OCI-LY1 (cell line): ENCODE measurements at regions not wholly inside any gene's neighbourhood (a gene's known extent, or its start where the extent isn't known, plus 50 kb on each side); places are given as distances from the start of the nearest gene placed in this dataset.

Experiments used
- H2AFZ ChIP-seq: fragments of 200-600 bp; sonication (generic), shearing (Covaris generic); 2 replicates; pipeline ENCODE4 v1.6.0; 2014; ENCODE audit warnings: antibody characterized with exemption, mild to moderate bottlenecking, low read length
- H3F3A ChIP-seq: fragments of 200-600 bp; sonication (generic), shearing (Covaris generic); 2 replicates; pipeline ENCODE4 v1.6.0; 2014; ENCODE audit warnings: mild to moderate bottlenecking, antibody characterized with exemption, low read length, moderate library complexity; ENCODE audit not compliant: insufficient read depth
- H3K27ac ChIP-seq: fragments of 200-600 bp; sonication (generic); 2 replicates; pipeline ENCODE4 v1.5.1; 2014; ENCODE audit warnings: low read length, mixed run types, mild to moderate bottlenecking, low read depth; ENCODE audit not compliant: poor library complexity, severe bottlenecking
- H3K27me3 ChIP-seq: fragments of 200-600 bp; sonication (generic); 2 replicates; pipeline ENCODE4 v1.6.0; 2014; ENCODE audit warnings: antibody characterized with exemption, mild to moderate bottlenecking, low read length, moderate library complexity; ENCODE audit not compliant: insufficient read depth
- H3K36me3 ChIP-seq: fragments of 200-600 bp; sonication (generic); 2 replicates; pipeline ENCODE4 v1.6.1; 2014; ENCODE audit warnings: mild to moderate bottlenecking, antibody characterized with exemption, low read length, moderate library complexity, mixed read lengths; ENCODE audit not compliant: insufficient read depth
- H3K4me1 ChIP-seq: fragments of 200-600 bp; sonication (generic); 2 replicates; pipeline ENCODE4 v1.5.1; 2014; ENCODE audit warnings: mild to moderate bottlenecking, low read length, moderate library complexity; ENCODE audit not compliant: insufficient read depth, severe bottlenecking
- H3K4me2 ChIP-seq: fragments of 200-600 bp; sonication (generic), shearing (Covaris generic); 2 replicates; pipeline ENCODE4 v1.6.1; 2014; ENCODE audit warnings: low read length
- H3K4me3 ChIP-seq: fragments of 200-600 bp; sonication (generic); 2 replicates; pipeline ENCODE4 v1.5.1; 2014; ENCODE audit warnings: low read length, low read depth, mild to moderate bottlenecking, mixed read lengths; ENCODE audit not compliant: poor library complexity, severe bottlenecking
- H3K79me2 ChIP-seq: fragments of 200-600 bp; shearing (Covaris generic); 2 replicates; pipeline ENCODE4 v1.6.1; 2016; ENCODE audit warnings: mixed run types, low read length, mixed read lengths; ENCODE audit not compliant: insufficient read depth
- H3K9ac ChIP-seq: fragments of 200-600 bp; sonication (generic), shearing (Covaris generic); 2 replicates; pipeline ENCODE4 v1.6.1; 2014; ENCODE audit warnings: mild to moderate bottlenecking, low read length, mixed read lengths
- H3K9me2 ChIP-seq: fragments of 200-600 bp; sonication (generic), shearing (Covaris generic); 2 replicates; pipeline ENCODE4 v1.6.1; 2014; ENCODE audit warnings: low read depth, mild to moderate bottlenecking, low read length, mixed read lengths
- H3K9me3 ChIP-seq: fragments of 200-600 bp; shearing (Covaris generic); 2 replicates; pipeline ENCODE4 v1.6.1; 2014; ENCODE audit warnings: low read length, mixed read lengths
- H4K20me1 ChIP-seq: fragments of 200-600 bp; sonication (generic), shearing (Covaris generic); 2 replicates; pipeline ENCODE4 v1.6.0; 2016; ENCODE audit warnings: mild to moderate bottlenecking, low read length; ENCODE audit not compliant: insufficient read depth
- EZH2 ChIP-seq: fragments of 200-600 bp; sonication (generic), shearing (Covaris generic); IDR thresholded peaks from 2 replicates; pipeline ENCODE4 v1.8.0; 2017; ENCODE audit warnings: borderline replicate concordance, mixed run types, mild to moderate bottlenecking, antibody characterized with exemption, low read length, moderate library complexity, mixed read lengths
- TF ChIP-seq, protein P1 (sequence below): fragments of 200-600 bp; sonication (generic), shearing (Covaris generic); IDR thresholded peaks from 2 replicates; pipeline ENCODE4 v1.5.1; 2017; ENCODE audit warnings: mild to moderate bottlenecking, antibody characterized with exemption, low read length, moderate library complexity, mixed read lengths

DNA sequence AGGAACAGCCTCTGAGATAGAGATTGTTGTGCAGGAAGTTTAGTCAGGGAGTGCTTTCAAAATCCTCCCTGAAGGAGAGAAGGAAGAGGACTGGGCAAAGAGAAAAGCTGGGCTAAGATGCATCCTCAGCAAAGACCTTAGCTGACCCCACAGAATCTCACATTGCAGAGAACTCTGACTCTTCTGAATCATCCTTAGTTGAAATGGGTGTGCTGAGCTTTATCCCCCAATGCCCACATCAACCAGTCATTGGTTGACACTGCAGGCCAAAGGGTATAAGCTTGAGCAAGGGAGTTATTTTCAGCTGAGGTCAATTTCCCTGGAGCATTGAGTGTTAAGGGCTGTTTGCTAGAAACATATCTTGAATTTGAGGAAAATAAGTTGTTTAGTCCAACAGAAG is 732.2 kb downstream of the CBLN4 start:
- no peaks in the 10 kb centered on the region for H3F3A ChIP-seq
- no peaks in the 10 kb centered on the region for H3K27me3 ChIP-seq
- H4K20me1 ChIP-seq, result no peaks in the 10 kb centered on the region
- no peak overlapping the region for H3K27ac ChIP-seq
- no peaks in the 10 kb centered on the region for H3K79me2 ChIP-seq
- no peak overlapping the region for H3K4me3 ChIP-seq
- H3K9me2 ChIP-seq, result no peaks in the 10 kb centered on the region
- no peak overlapping the region for H3K4me2 ChIP-seq
- H3K9me3 ChIP-seq, result no peaks in the 10 kb centered on the region
- H3K9ac ChIP-seq, result no peak overlapping the region
- no peaks in the 10 kb centered on the region for H3K36me3 ChIP-seq
- no peak for TF ChIP-seq EZH2
- TF ChIP-seq, protein P1, sequence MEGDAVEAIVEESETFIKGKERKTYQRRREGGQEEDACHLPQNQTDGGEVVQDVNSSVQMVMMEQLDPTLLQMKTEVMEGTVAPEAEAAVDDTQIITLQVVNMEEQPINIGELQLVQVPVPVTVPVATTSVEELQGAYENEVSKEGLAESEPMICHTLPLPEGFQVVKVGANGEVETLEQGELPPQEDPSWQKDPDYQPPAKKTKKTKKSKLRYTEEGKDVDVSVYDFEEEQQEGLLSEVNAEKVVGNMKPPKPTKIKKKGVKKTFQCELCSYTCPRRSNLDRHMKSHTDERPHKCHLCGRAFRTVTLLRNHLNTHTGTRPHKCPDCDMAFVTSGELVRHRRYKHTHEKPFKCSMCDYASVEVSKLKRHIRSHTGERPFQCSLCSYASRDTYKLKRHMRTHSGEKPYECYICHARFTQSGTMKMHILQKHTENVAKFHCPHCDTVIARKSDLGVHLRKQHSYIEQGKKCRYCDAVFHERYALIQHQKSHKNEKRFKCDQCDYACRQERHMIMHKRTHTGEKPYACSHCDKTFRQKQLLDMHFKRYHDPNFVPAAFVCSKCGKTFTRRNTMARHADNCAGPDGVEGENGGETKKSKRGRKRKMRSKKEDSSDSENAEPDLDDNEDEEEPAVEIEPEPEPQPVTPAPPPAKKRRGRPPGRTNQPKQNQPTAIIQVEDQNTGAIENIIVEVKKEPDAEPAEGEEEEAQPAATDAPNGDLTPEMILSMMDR, result no peak
- H2AFZ ChIP-seq, result no peak overlapping the region
- no peaks in the 10 kb centered on the region for H3K4me1 ChIP-seq

DNA sequence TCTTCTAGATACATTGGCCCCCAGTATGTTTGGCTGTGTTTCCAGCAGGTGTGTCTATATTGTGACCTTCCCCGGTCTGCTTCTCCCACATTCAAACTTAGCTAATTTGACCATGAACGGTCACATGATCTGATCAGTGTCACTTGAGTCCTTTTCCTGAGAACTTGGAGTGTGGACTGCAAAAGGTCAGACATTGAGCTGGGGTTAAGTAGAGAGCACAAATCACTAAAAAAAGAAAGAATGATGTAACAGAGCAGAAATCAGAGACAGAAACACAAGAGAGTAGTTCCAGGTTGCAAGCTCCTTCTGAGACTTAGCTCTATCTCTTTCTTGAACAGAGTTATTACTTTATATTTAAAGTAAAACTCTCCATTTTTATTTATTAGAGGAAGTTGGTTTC is 733.9 kb downstream of the CBLN4 start:
- no peak overlapping the region for H3K9ac ChIP-seq
- no peak for TF ChIP-seq EZH2
- TF ChIP-seq, protein P1, result no peak
- no peaks in the 10 kb centered on the region for H3F3A ChIP-seq
- H2AFZ ChIP-seq, result no peak overlapping the region
- H3K4me1 ChIP-seq, result no peaks in the 10 kb centered on the region
- no peak overlapping the region for H3K4me3 ChIP-seq
- no peaks in the 10 kb centered on the region for H3K9me2 ChIP-seq
- no peak overlapping the region for H3K27ac ChIP-seq
- no peaks in the 10 kb centered on the region for H4K20me1 ChIP-seq
- no peaks in the 10 kb centered on the region for H3K9me3 ChIP-seq
- H3K4me2 ChIP-seq, result no peak overlapping the region
- H3K27me3 ChIP-seq, result no peaks in the 10 kb centered on the region
- no peaks in the 10 kb centered on the region for H3K79me2 ChIP-seq
- H3K36me3 ChIP-seq, result no peaks in the 10 kb centered on the region

DNA sequence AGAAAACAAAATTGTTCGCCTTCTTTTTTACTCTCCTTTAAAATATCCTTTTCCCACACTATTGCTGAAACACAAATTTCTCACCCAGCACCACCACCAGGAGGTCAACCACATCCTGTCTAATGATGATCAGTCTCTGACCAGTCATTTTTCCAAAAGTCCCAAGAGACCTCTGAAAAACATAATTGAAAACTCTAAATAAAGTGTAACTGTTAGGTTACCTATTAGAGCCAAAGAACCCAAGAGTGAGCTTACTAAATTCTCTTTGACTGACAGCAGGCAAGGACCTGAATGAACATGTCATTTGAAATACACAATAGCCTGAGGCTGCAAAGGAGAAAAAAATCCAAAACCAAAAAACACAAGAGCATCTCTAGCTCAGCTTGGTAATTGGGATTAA is 735.4 kb downstream of the CBLN4 start:
- Histone ChIP-seq H3K27ac (no peak overlapping the region), H3K79me2 (no peaks in the 10 kb centered on the region), H4K20me1 (no peaks in the 10 kb centered on the region), H3K4me2 (no peak overlapping the region), H3K9me2 (no peaks in the 10 kb centered on the region), H3K9me3 (no peaks in the 10 kb centered on the region), H2AFZ (no peak overlapping the region), H3K4me1 (no peaks in the 10 kb centered on the region), H3K9ac (no peak overlapping the region), H3K4me3 (no peak overlapping the region), H3F3A (no peaks in the 10 kb centered on the region), H3K27me3 (no peaks in the 10 kb centered on the region), H3K36me3 (no peaks in the 10 kb centered on the region)
- TF ChIP-seq, protein P1, result no peak
- no peak for TF ChIP-seq EZH2
